HT1080 (cell line): ENCODE measurements at regions not wholly inside any gene's neighbourhood (a gene's known extent, or its start where the extent isn't known, plus 50 kb on each side); places are given as distances from the start of the nearest gene placed in this dataset.

Experiments used
- DNase-seq: peaks from one replicate; pipeline ENCODE4 v3.0.0-alpha.2; 2015; ENCODE audit warnings: low read depth

DNA sequence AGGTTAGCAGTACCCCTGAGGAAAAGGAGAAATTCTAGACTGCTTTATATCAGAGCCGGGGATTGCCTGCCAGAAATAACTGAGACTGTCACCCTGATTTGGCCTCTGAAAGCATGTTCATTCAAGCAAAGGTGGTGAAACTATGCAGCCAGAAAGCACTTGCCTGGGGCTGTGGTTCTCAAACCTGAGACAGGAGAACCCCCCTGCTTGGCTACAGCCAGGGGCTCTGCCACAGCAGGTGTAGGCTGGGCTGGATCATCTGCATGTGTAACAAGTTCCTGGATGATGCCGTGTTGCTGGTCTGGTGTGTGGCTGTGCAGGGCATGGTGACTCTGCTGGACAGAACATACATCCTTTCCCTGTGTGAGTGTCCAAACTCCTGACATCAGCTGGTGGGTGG is 157.8 kb downstream of the NXNL2 start:
- DNase-seq, result no peak

DNA sequence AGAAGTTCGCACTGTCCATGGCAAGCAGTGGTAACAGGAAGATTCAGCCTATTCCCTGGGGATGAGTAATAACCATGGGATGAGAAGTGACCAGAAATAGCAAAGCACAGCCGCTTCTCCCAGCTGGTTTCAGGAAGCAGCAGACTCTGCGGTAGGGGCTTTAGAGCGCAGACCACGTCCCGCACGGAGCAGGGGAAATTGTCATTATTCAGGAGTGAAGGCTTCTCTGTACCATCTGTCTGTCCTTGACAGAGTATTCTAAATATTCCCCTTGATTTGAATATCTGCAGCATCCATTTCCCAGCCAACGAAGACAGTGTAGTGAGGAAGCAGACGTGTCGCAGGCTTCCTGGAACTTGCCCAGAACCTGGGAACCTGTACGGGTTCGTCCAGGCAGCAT is 159.6 kb downstream of the NXNL2 start:
- DNase-seq, result peak; percentile 65

- DNase-seq, result no peak
Observed at GRCh38 chr9:88696501-88696900, 161.5 kb downstream of the NXNL2 start.

DNA sequence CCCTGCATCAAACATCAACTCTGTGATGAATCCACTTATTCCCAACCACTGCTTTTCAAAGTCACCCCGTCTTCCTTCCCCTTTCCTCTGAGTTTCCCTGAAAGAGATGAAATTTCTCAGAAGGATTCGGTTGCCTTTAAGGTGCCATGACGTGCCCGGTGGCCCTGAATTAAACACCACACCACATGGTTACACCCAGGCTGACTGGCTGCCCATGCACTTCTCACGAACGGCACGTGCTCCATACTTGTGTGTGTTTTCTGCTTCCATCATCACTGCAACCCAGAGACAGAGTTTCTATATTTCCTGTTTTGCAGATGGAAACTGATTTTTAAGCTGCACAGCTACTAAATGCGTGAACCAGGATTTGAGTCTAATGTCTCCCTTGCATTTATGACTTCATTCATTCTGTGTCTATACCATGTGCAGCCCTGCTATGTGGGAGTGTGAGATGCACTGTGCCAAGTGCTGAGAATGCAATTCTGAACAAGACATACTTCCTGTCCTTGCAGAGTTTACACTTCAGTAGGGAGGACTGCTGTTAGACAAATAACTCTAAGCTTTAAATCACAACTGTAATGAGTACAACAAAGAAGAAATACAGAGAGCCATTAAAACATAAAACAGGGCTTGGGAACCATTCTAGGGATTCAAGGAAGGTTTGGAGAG is 162.9 kb downstream of the NXNL2 start:
- DNase-seq, result no peak

DNA sequence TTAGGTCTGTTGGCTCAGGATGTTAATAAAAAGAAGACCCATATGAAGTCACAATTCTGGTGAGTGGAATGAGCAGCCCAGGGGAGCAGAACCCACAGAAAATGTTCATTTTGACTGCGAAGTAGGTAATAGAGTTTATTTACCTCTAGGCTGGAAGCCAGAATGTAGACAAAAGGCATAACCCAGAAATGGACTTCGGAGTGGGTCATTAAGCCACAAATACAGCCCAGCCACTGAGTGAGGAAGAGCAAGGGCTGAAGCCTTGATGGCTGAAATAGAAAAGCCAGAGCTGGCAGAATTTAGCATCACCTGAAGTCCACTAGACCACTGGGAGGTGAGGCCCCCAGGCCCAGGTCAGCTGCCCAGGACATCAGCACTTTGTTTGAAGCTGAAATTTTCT is 168.0 kb downstream of the NXNL2 start:
- DNase-seq, result no peak

GRCh38 chr9:88706193-88707113 is 171.5 kb downstream of the NXNL2 start:
- no peak for DNase-seq

DNA sequence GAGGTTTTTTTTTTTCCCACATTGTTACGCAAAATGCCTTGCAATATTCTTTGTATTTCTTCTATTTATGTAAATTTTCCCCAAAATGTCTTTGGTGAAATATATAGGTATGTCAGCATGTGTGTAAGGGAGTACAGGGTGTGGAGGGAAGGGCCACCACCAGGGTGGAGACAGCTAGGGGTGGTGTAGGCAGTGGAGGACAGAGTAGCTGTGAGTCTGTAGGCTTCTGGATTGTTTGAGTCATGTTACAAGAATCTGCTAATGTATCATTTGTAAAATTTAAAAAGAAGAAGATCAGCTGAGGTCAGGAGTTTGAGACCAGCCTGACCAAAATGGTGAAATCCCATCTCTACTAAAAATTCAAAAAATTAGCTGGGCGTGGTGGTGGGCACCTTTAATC is 175.5 kb downstream of the NXNL2 start:
- DNase-seq, result peak; percentile 17

DNA sequence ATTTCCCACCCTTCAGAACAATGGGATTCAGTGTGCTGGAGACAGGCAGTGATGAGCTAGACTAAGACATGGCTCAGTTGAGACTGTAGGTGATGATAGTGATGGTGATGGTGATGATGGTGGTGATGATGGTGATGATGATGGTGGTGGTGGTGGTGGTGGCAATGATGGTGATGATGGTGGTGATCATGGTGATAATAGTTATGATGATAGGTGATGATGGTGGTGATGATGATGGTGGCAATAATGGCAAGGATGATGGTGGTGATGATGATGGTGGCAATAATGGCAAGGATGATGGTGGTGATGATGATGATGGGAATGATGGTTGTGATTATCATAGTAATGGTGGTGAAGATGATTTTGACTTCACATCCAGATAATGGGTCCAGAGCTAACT is 176.7 kb downstream of the NXNL2 start:
- DNase-seq, result no peak

DNA sequence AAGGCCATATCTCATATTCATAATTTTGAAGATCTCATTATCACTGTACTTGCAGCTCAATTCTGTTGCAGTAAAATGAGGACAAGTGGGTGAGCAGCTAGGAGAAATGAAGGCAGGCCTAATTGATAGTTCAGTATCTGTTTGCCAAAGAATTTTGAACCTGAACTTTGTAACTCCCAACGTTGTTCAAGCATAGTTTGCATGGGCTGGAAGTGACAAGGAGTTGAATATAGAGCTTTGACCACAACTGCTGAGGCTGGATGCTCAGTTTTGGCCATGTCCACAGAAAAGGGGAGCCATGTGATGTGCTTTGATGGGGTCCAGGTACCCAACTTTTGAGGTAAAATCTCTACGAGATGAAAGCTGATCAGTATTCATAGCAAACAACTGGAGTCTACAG is 177.5 kb downstream of the NXNL2 start:
- no peak for DNase-seq

GRCh38 chr9:88713010-88713409 is 178.0 kb downstream of the NXNL2 start:
- no peak for DNase-seq

DNA sequence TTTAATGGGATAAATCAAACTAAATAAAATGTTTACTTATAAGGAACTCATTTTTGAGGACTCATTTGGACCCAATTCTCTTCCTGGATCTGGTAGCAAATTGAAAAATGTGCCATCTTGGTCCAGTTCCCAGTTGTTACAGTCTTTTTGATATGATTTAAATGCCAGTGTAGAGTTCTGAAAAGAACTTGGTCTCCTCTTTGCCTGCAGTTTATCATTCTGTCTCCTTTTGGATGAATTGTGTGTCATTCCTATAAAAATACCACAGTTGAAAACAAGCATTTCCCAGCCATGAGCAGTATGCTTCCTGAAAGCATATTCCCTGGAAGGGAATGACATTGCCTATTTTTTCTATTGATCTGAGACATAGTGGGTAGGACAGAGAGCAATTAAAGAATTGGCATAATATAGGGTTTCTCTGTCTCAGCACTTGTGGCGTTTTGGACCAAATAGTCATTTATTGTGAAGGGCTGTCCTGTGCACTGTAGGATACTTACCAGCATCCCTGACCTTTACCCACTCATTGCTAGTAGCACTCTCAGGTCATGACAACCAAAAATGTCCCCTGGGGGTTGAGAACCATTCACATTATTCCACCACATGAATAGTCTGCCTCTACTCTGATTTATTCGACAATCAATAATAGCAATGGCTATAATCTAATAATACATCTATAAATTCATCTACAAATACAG is 181.8 kb downstream of the NXNL2 start:
- no peak for DNase-seq

GRCh38 chr9:88721025-88721424 is 186.0 kb downstream of the NXNL2 start:
- DNase-seq, result no peak

GRCh38 chr9:88721495-88722279 is 186.7 kb downstream of the NXNL2 start:
- DNase-seq, result no peak

DNA sequence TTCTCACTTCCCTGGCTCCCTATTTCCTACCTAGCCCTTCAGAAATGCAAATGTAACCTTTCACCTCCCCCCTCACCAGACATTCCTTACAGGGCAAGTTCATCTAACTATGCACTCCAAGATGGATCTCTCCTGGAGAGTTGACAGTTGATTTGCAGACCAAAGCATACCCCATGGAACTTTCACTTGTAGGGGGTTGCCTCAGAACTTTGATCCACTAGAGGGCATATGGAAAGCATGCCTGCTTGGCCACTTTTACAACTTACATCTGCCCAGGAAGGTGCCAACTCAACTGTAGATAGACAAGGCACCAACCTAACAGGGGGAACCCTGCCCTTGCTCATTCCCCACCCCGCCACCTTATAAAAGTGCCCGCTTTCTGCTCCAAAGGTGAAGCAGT is 187.8 kb downstream of the NXNL2 start:
- DNase-seq, result peak; percentile 28

DNA sequence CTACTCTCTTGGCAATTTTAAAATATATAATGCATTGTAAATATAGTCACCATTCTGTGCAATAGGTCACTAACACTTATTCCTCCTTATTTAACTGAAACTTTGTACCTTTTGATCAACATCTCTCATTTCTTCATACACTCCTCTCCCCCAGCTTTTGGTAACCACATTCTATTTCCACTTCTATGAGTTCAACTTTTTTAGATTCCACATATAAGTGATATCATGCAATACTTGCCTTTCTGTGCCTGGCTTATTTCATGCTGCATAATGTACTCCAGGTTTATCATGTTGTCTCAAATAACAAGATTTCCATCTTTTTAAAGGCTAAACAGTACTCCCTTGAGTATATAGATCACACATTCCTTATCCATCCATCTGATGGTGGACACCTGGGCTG is 188.8 kb downstream of the NXNL2 start:
- no peak for DNase-seq

GRCh38 chr9:88724331-88724730 is 189.4 kb downstream of the NXNL2 start:
- no peak for DNase-seq

- DNase-seq, result no peak
Observed at GRCh38 chr9:88725300-88726019, 190.5 kb downstream of the NXNL2 start.

GRCh38 chr9:88726803-88727202 is 191.8 kb downstream of the NXNL2 start:
- DNase-seq, result no peak

DNA sequence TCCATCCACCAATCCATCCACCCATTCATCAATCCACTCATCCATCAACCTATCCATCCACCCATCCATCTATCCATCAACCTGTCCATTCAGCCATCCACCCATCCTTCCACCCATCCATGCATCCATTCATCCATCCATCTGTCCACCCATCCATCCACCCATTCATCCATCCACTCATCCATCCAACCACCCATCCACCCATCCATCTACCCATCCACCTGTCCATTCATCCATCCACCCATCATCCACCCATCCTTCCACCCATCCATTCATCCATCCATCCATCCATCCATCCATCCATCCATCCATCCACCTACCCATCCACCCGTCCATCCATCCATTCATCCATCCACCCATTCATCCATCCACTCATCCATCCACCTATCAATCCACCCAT is 195.8 kb downstream of the NXNL2 start:
- DNase-seq, result no peak

DNA sequence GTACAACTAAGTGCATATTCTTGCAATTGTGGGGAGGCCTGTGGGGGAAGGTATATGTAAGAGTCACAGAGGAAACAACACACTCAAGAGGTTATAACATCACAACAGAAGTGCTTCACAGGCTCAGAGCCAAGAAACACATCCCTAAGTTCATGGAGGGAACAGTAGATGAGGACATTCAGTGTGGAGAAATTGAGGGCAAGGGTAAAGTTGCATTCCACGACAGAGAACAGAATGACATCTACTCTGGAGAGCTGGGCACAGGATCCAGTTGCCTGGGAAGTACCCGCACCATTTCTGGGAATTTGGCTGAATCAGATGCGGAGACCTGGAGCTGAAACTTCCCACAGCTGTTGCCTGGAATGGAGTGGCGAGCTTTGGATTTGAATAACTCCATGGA is 197.2 kb downstream of the NXNL2 start:
- no peak for DNase-seq
